Right atrium auricular region (tissue), 2 donors: ENCODE measurements at regions not wholly inside any gene's neighbourhood (a gene's known extent, or its start where the extent isn't known, plus 50 kb on each side); places are given as distances from the start of the nearest gene placed in this dataset.

Source experiments
- DNase-seq: peaks from one replicate; pipeline ENCODE4 v3.0.0-alpha.2; 2019; ENCODE audit warnings: low spot score
- H3K27ac ChIP-seq, 2 donors: fragments of 200-600 bp; sonication (generic); 1 replicate in 1 of 2; 2 replicates in 1 of 2; pipeline ENCODE4 v1.5.1; 2016 to 2019
- H3K27me3 ChIP-seq, 2 donors: fragments of 200-600 bp; sonication (generic); one replicate each; pipeline versions ENCODE4 v1.5.1 to v1.6.0; 2017 to 2019
- H3K36me3 ChIP-seq: fragments of 200-600 bp; sonication (generic); one replicate; pipeline ENCODE4 v1.5.1; 2016
- H3K4me1 ChIP-seq, 2 donors: fragments of 200-600 bp; sonication (generic); one replicate each; pipeline versions ENCODE4 v1.5.1 to v1.6.0; 2017 to 2019
- H3K4me3 ChIP-seq, 2 donors: fragments of 200-600 bp; sonication (generic); 1 replicate in 1 of 2; 2 replicates in 1 of 2; pipeline ENCODE4 v1.5.1; 2017 to 2019; ENCODE audit warnings: mild to moderate bottlenecking in 1 of 2, moderate library complexity in 1 of 2
- H3K9me3 ChIP-seq, 2 donors: fragments of 200-600 bp; sonication (generic); one replicate each; pipeline ENCODE4 v1.5.1; 2019
- CTCF ChIP-seq, 2 donors: fragments of 200-600 bp; sonication (generic); IDR thresholded peaks; one replicate each; pipeline ENCODE4 v1.5.1; 2019; ENCODE audit warnings: antibody characterized with exemption in 2 of 2

GRCh38 chr3:164848923-164849322 is 229.4 kb downstream of the SI start:
- no peak for DNase-seq
- Histone ChIP-seq H3K4me3 (no peak overlapping the region), H3K27me3 (no peaks in the 10 kb centered on the region), H3K4me1 (no peaks in the 10 kb centered on the region), H3K36me3 (no peaks in the 10 kb centered on the region), H3K27ac (no peak overlapping the region), H3K9me3 (no peaks in the 10 kb centered on the region)
- no peak for TF ChIP-seq CTCF (IDR thresholded peaks at IDR 0.05)

GRCh38 chr3:164845739-164846138 is 232.6 kb downstream of the SI start:
- TF ChIP-seq CTCF (IDR thresholded peaks at IDR 0.05) = no peak
- Histone ChIP-seq H3K9me3 (no peaks in the 10 kb centered on the region), H3K27me3 (no peaks in the 10 kb centered on the region), H3K27ac (no peak overlapping the region), H3K36me3 (no peaks in the 10 kb centered on the region), H3K4me3 (no peak overlapping the region), H3K4me1 (no peaks in the 10 kb centered on the region)
- DNase-seq = no peak

GRCh38 chr3:164832216-164832615 is 246.1 kb downstream of the SI start:
- H3K4me3 ChIP-seq = no peak overlapping the region
- H3K4me1 ChIP-seq = no peaks in the 10 kb centered on the region
- H3K36me3 ChIP-seq = no peaks in the 10 kb centered on the region
- no peak for TF ChIP-seq CTCF (IDR thresholded peaks at IDR 0.05)
- H3K27me3 ChIP-seq = no peaks in the 10 kb centered on the region
- no peak for DNase-seq
- no peaks in the 10 kb centered on the region for H3K9me3 ChIP-seq
- no peak overlapping the region for H3K27ac ChIP-seq

- H3K4me3 ChIP-seq = no peak overlapping the region
- H3K27me3 ChIP-seq = no peaks in the 10 kb centered on the region
- no peaks in the 10 kb centered on the region for H3K4me1 ChIP-seq
- DNase-seq = no peak
- no peak overlapping the region for H3K27ac ChIP-seq
- TF ChIP-seq CTCF (IDR thresholded peaks at IDR 0.05) = no peak
- H3K36me3 ChIP-seq = no peaks in the 10 kb centered on the region
- H3K9me3 ChIP-seq = no peaks in the 10 kb centered on the region
Measured at GRCh38 chr3:164818318-164818717, 260.0 kb downstream of the SI start.

- Histone ChIP-seq H3K4me3 (no peak overlapping the region), H3K9me3 (no peaks in the 10 kb centered on the region), H3K27ac (no peak overlapping the region), H3K27me3 (no peaks in the 10 kb centered on the region), H3K36me3 (no peaks in the 10 kb centered on the region), H3K4me1 (no peaks in the 10 kb centered on the region)
- no peak for TF ChIP-seq CTCF (IDR thresholded peaks at IDR 0.05)
- no peak for DNase-seq
Measured at GRCh38 chr3:164814106-164814505, 264.2 kb downstream of the SI start.

- Histone ChIP-seq H3K9me3 (no peaks in the 10 kb centered on the region), H3K36me3 (no peaks in the 10 kb centered on the region), H3K27me3 (no peaks in the 10 kb centered on the region), H3K27ac (no peak overlapping the region), H3K4me3 (no peak overlapping the region), H3K4me1 (no peaks in the 10 kb centered on the region)
- no peak for DNase-seq
- TF ChIP-seq CTCF (IDR thresholded peaks at IDR 0.05) = no peak
Measured at GRCh38 chr3:164812042-164812441, 266.3 kb downstream of the SI start.
